Fibroblast of lung (primary cell): ENCODE measurements at regions not wholly inside any gene's neighbourhood (a gene's known extent, or its start where the extent isn't known, plus 50 kb on each side); places are given as distances from the start of the nearest gene placed in this dataset.

Source experiments
- CTCF ChIP-seq, 2 donors: IDR thresholded peaks in 1 of 2; conservative IDR thresholded peaks in 1 of 2; 1 replicate in 1 of 2; 2 replicates in 1 of 2; pipeline ENCODE4 v1.5.1; 2011 to 2012; ENCODE audit warnings: low read length in 2 of 2, control low read depth in 1 of 2, inconsistent platforms in 1 of 2, low read depth in 1 of 2, mild to moderate bottlenecking in 1 of 2
- EZH2 ChIP-seq: IDR thresholded peaks from 2 replicates; pipeline ENCODE4 v1.5.1; 2012; ENCODE audit warnings: low read length, control low read depth, mild to moderate bottlenecking; ENCODE audit errors: missing control alignments

DNA sequence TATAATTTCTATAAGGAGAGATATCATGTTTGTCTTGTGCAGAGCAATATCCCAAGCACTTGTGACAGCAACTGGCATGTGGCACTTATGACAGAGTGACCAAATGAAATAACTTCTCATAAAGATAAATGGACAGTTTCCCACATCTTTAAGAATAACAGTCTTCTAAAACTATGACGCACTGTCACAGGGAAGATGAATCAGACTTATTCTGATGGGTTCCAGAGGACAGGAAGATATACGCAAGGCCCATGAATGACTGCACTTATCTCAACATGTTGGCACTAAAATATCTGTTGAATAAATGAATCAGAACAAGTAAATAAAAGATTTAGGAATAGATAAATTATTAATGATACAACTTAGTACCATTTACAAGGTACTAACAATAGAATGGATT is 465.8 kb upstream of the SYT1 start:
- TF ChIP-seq CTCF (conservative IDR thresholded peaks at IDR 0.05 in 1 of 2, IDR thresholded peaks at IDR 0.05 in 1 of 2; ENCODE audit: low read depth in 1 of 2, low read length in 2 of 2) (no peak), EZH2 (no peak)
